Mucosa of stomach (tissue), 1 donor: ENCODE measurements at regions not wholly inside any gene's neighbourhood (a gene's known extent, or its start where the extent isn't known, plus 50 kb on each side); places are given as distances from the start of the nearest gene placed in this dataset.
A peak's percentile ranks its signal among the peaks of the same experiment; 100 is the strongest.

Source experiments
- H3K27me3 ChIP-seq: one replicate; pipeline ENCODE4 v1.7.0; 2013; ENCODE audit warnings: mild to moderate bottlenecking, low read length; ENCODE audit not compliant: control insufficient read depth, insufficient read depth
- H3K36me3 ChIP-seq: one replicate; pipeline ENCODE4 v1.7.0; 2013; ENCODE audit warnings: low read length; ENCODE audit not compliant: control insufficient read depth, insufficient read depth
- H3K4me1 ChIP-seq: one replicate; pipeline ENCODE4 v1.7.0; 2013; ENCODE audit warnings: mild to moderate bottlenecking, low read length; ENCODE audit not compliant: control insufficient read depth, insufficient read depth
- H3K4me3 ChIP-seq: one replicate; pipeline ENCODE4 v1.7.0; 2013; ENCODE audit warnings: low read length
- H3K9ac ChIP-seq: one replicate; pipeline ENCODE4 v1.7.0; 2013; ENCODE audit warnings: mild to moderate bottlenecking, low read length, moderate library complexity
- H3K9me3 ChIP-seq: one replicate; pipeline ENCODE4 v1.7.0; 2013; ENCODE audit warnings: mild to moderate bottlenecking, low read length, moderate library complexity; ENCODE audit not compliant: control insufficient read depth
- donor health status: Pancreatic carcinoma.

DNA sequence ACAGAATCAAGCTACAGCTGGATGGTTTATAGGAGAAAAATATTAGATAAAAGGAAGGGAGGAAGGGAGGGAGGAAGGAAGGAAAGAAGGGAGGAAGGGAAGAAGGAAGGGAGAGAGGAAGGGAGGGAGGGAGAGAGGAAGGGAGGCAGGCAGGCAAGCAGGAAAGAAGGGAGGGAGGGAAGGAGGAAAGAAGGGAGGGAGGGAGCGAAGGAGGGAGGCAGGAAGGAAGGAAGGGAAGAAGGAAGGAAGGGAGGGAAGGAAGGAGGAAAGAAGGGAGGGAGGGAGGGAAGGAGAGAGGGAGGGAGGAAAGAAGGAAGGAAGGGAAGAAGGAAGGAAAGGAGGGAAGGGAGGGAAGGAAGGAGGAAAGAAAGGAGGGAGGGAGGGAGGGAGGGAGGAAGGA, 77.9 kb upstream of the C1QTNF7 start:
- Histone ChIP-seq H3K36me3 (no peaks in the 10 kb centered on the region), H3K4me1 (no peaks in the 10 kb centered on the region), H3K9ac (no peak overlapping the region), H3K4me3 (no peak overlapping the region), H3K9me3 (no peaks in the 10 kb centered on the region), H3K27me3 (no peaks in the 10 kb centered on the region)

DNA sequence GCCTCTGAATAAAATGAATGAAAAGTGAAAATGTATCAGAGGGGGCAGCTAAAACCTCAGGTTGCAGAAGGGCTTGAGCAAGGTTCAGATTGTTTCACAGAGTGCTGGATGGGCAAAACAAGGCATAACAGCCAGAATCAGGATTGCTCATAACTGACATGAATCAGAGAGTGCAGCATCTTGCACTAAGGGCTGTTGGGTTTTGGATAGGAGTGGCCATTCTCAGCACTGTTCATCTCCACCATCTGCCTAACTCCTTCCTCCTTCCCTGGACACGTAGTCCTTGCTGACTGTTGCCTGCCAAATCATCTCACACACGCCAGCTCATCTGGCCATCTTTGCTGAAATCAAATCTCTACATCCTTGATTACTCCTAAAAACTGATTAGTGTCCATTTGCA, 75.3 kb upstream of the C1QTNF7 start:
- Histone ChIP-seq H3K4me1 (no peaks in the 10 kb centered on the region), H3K36me3 (no peaks in the 10 kb centered on the region), H3K9me3 (no peaks in the 10 kb centered on the region), H3K4me3 (no peak overlapping the region), H3K27me3 (no peaks in the 10 kb centered on the region), H3K9ac (no peak overlapping the region)

DNA sequence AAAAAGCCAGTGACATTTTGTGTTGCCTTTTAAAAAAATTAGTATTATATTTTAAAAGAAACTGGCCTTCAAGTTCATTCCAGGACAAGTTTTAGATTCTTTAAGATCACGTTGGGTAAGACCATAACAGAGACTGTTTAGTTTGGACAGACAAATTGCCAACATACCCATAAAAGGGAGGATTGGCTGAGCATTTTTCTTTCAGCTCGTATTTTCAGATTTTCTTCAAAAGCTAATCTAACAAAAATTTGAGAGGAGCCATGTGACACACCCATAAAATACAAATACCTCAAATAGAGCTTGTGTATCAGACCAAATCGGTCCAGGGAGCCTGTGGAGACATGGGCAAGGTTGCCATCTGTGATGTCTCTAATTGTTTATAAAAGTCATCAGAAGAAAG, 74.6 kb upstream of the C1QTNF7 start:
- Histone ChIP-seq H3K27me3 (no peaks in the 10 kb centered on the region), H3K9me3 (no peaks in the 10 kb centered on the region), H3K4me1 (no peaks in the 10 kb centered on the region), H3K9ac (no peak overlapping the region), H3K36me3 (no peaks in the 10 kb centered on the region), H3K4me3 (no peak overlapping the region)

DNA sequence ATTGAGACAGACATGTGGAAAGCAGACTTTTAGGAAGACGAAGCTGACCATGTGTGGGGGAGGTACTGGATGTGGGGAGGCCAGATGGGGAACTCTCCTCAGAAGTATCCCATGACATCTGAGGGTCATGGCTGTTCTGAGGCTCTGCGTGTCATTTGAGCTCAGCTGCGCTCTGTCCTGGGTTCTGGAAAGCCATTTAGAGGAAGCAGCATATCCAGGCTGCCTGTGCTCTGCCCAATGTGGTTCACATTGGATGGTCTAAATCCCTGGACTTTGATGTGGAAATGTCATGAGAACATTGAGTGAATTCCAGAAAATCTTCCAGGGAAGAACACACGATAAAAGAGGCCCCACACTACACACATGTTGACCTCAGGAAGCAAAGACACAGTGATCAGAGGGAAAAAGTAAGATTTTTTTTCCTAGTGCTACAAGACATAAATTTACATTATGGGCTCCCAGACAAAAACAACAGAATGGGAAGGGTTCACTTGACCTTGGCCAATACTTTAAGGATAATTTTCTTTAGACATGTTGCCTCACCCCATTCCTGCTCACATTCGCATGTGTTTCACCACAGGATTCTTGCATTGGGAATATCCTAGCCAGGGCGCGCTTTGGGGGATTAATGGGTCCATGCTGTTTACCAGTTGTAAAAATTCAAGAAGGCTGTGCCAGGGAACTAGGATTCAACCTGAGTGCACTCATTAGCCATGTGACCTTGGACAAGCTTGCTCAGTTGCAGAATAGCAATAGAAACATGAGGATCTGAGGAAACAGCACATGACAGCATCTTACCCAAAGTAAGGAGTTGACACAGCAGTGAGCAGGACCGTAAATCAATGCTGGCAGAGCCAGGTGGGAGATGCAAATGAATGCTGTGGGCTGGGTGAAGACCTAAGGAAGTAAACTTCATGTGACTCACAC, 73.2 kb upstream of the C1QTNF7 start:
- no peak overlapping the region for H3K9ac ChIP-seq
- H3K4me3 ChIP-seq: no peak overlapping the region
- H3K4me1 ChIP-seq: no peaks in the 10 kb centered on the region
- H3K9me3 ChIP-seq: no peaks in the 10 kb centered on the region
- H3K36me3 ChIP-seq: no peaks in the 10 kb centered on the region
- no peaks in the 10 kb centered on the region for H3K27me3 ChIP-seq

DNA sequence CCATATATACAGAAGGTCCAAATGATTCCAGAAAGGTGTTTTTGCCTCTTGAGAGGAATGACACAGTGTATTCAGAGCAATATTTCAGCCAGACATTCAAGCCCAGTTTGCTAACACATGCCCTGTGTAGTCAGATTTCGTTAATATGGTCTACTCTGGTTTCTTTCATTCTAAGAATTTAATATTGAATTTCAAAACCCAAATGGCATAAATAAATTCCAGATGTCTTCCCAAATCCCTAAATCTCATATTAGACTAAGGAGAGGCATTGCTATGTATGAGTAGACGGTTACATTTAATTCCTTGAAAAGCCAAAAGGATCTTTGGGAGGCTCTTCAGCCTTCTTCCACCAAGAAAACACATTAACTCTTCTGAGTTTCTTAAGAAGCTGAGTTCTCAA, 66.3 kb upstream of the C1QTNF7 start:
- no peak overlapping the region for H3K9ac ChIP-seq
- no peak overlapping the region for H3K4me3 ChIP-seq
- H3K27me3 ChIP-seq: no peaks in the 10 kb centered on the region
- H3K36me3 ChIP-seq: no peaks in the 10 kb centered on the region
- H3K9me3 ChIP-seq: no peaks in the 10 kb centered on the region
- H3K4me1 ChIP-seq: no peaks in the 10 kb centered on the region

DNA sequence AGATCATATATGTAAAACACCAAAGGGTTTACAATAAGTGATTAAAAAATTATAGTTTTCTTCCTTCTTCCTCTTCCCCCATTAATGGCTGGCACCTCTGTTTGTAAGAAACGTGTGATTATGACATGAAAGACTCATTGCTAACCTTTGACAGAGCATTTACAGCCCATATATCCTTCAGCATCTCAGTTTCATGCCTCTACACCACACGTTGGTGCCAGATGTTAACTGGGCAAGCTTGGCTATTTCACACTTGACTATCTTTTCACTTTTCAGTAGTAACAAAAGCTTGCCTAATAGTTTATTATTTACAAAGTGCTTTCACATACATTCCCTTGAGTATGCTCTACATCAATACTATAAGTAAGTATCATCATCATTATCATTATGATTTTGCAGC, 65.3 kb upstream of the C1QTNF7 start:
- Histone ChIP-seq H3K27me3 (no peaks in the 10 kb centered on the region), H3K4me3 (no peak overlapping the region), H3K4me1 (no peaks in the 10 kb centered on the region), H3K9ac (no peak overlapping the region), H3K36me3 (no peaks in the 10 kb centered on the region), H3K9me3 (no peaks in the 10 kb centered on the region)

DNA sequence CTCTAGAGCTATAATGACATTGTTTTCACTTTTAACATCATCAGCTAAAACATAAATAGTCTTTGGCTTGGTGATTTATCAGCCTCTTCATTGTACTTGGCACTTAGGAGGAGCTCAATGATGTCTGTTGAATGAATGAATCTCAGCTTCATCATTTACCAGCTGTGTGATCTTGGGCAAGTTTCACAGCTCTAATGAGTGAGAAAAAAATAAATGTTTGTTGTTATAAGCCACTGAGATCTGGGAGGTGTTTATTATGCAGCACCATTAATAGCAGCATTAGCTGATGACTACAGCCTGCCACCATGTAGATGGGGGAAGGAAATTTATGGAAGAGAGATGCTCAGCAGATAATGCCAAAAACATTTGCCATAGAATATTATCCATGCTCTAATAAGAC, 63.6 kb upstream of the C1QTNF7 start:
- H3K27me3 ChIP-seq: no peaks in the 10 kb centered on the region
- H3K36me3 ChIP-seq: no peaks in the 10 kb centered on the region
- H3K4me1 ChIP-seq: no peaks in the 10 kb centered on the region
- no peak overlapping the region for H3K4me3 ChIP-seq
- H3K9ac ChIP-seq: no peak overlapping the region
- H3K9me3 ChIP-seq: no peaks in the 10 kb centered on the region

DNA sequence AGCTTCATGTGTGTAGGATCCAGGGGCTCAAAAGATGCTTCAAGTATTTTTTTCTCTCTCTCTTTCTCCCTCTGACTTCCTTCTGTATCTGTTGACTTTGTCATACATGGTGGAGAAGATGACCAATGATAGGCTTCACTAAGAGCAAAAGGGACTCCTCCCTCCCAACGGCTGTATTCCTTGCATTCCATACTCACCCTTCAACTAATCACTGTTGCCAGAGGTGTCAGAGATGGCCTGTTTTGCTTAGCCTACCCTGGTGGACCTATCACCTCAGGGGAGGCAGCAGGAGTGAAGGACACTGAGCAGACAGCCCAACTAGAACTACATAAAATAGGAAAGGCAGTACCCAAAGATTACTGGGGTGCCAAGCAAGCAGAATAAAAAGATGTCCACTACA, 62.2 kb upstream of the C1QTNF7 start:
- Histone ChIP-seq H3K27me3 (no peaks in the 10 kb centered on the region), H3K9me3 (no peaks in the 10 kb centered on the region), H3K4me1 (no peaks in the 10 kb centered on the region), H3K9ac (no peak overlapping the region), H3K36me3 (no peaks in the 10 kb centered on the region), H3K4me3 (no peak overlapping the region)

DNA sequence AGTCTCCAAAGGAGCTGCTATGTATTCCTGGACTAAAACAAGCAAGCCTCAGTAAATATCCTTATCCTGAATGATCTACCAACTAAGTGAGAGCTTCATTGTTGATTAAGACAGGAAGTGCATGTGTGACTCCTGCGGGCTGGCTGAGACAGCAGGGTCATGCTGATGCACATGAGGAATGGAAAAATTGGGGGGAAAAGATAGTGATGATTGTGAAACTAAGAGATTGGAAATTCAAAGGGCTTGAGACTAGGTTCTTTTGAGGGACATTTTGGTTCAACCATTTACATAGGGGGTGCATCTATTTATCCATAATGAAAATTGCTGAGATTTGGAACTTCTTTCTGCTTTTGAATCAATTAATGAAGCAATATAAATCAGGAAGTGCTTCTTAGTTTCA, 61.1 kb upstream of the C1QTNF7 start:
- no peak overlapping the region for H3K9ac ChIP-seq
- H3K9me3 ChIP-seq: no peaks in the 10 kb centered on the region
- no peaks in the 10 kb centered on the region for H3K27me3 ChIP-seq
- no peak overlapping the region for H3K4me3 ChIP-seq
- H3K36me3 ChIP-seq: no peaks in the 10 kb centered on the region
- no peaks in the 10 kb centered on the region for H3K4me1 ChIP-seq

DNA sequence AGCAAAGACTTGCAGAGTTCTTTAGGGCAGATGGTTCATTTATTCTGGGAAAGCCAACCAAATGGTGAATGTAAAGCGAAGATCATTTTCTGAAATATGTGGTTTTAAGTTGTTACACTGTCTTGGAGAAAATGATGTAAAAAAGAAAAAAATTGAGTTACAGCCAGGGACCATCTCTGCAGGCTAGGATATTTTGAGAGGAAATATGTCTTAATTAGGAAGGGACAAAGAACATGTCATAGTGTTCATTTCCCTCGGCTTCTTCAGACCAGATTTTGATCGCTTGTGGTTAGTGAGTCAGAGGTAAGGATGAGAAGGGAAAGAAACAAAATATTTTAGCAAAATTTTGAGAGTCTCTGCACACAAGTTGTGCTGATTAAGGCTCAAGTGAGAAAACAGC, 59.0 kb upstream of the C1QTNF7 start:
- H3K36me3 ChIP-seq: no peaks in the 10 kb centered on the region
- no peak overlapping the region for H3K4me3 ChIP-seq
- H3K27me3 ChIP-seq: no peaks in the 10 kb centered on the region
- no peaks in the 10 kb centered on the region for H3K9me3 ChIP-seq
- H3K4me1 ChIP-seq: no peaks in the 10 kb centered on the region
- no peak overlapping the region for H3K9ac ChIP-seq

DNA sequence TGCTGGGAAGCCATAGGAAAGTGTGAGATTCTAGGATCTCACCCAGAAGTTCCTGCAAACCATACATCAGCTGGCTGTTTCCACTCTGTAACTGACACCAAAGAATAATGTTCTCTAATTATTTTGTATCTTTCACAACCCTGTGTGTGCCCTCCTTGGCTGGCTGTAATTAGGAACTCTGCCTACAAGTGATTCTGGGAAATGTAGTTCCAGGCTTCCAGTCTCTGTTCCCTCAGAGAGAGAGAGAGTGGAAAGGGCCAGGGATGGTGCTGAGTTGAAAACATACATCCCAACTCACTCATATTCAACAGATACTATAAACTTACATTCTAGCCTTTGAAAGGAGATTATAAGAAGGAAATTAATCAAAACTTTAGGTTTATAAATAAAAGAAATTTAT, 57.5 kb upstream of the C1QTNF7 start:
- H3K4me3 ChIP-seq: no peak overlapping the region
- no peaks in the 10 kb centered on the region for H3K9me3 ChIP-seq
- H3K4me1 ChIP-seq: no peaks in the 10 kb centered on the region
- no peaks in the 10 kb centered on the region for H3K36me3 ChIP-seq
- no peak overlapping the region for H3K9ac ChIP-seq
- no peaks in the 10 kb centered on the region for H3K27me3 ChIP-seq

DNA sequence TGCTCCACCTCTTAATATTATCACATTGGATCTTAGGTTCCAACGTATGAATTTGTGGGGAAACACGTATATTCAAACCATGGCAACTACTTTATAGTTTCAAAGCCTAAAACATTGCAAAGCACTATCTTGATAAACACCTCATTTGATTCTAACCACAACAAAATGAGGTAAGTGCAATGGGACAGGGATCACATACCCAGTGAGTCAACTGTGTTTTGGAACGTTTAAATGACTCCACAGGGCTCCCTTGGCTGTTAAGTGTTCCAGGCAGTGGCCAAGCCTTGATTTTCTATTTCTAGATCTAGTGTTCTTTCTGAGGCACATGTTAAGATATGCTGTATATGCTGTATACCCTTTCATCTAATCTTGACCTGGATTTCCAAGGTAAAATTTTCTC, 54.5 kb upstream of the C1QTNF7 start:
- H3K4me3 ChIP-seq: no peak overlapping the region
- no peak overlapping the region for H3K9ac ChIP-seq
- no peaks in the 10 kb centered on the region for H3K9me3 ChIP-seq
- no peaks in the 10 kb centered on the region for H3K4me1 ChIP-seq
- H3K36me3 ChIP-seq: no peaks in the 10 kb centered on the region
- H3K27me3 ChIP-seq: no peaks in the 10 kb centered on the region

DNA sequence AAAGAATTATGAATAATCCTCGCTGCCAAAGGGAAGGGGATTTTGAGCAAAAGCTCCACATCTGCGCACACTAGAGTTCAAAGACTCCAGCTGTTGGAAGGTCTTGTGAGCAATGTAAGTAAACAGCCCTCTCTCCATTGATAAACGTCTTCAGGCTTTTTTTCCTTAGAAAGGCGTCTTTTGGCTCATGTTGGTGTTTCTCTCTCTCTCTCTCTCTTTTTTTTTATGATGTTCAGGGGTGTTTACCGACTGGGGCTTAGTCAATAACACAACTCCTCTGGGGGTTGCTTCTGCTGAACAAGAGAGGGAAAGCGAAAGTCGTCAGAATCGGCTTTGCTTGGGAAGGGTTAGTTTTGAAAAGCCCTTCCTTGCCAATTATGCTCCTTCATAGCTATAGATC, 53.2 kb upstream of the C1QTNF7 start:
- H3K4me1 ChIP-seq: no peaks in the 10 kb centered on the region
- peak overlapping the region; percentile 13 for H3K9ac ChIP-seq
- H3K4me3 ChIP-seq: no peak overlapping the region
- H3K36me3 ChIP-seq: no peaks in the 10 kb centered on the region
- no peaks in the 10 kb centered on the region for H3K27me3 ChIP-seq
- no peaks in the 10 kb centered on the region for H3K9me3 ChIP-seq
